ENCODE measurements at regions not wholly inside any gene's neighbourhood (a gene's known extent, or its start where the extent isn't known, plus 50 kb on each side); places are given as distances from the start of the nearest gene placed in this dataset.

DNA sequence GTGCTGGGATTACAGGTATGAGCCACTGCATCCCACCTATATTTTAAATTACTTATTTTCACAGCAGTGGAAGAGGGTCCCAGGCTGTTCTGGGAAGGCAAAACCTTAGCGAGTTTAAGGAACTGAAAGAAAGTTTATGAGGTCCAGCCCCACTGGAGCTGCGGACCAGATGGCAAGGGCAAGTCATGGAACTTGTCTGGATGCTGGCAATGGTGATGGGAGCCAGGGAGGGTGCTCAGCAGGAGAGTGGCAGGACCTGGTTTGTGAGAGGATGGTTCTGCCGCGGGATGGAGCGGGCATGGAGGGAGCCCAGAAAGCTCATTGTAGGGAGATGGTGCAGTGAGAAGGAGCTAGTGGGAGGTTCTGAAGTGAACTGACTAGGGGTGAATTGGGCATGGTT lies 50.6 kb upstream of the SLC45A1 start:
- no peak for DNase-seq

DNA sequence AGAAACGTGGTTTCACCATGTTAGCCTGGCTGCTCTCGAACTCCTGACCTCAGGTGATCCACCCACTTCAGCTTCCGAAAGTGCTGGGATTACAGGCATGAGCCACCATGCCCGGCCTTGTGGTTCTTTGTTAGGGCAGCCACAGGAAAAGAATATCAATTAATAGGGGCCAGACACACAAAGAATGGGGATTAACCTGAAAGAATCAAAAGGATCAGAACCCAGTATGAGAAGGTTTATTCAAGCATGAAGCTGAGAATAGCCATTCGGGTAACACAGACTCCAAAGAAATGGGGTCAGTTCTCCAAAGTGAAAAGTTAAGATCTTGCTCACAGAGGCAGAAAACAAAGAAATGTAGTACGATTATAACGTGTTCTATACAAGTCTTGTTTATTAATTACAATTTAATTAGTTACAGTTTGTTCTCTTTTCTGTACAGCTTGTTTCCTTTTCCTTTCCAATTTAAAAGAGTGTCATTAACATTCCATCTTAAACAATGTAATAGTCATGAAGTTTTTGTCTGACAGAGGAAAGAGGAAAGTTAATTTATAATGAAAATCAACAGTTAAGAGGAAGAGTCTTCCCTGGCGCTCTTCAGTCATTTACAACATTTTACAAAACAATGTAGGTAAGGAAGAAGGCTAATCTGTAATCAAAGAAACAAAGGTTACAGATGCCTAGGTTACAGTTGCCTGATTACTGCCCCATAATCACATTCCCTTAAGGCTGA lies 51.3 kb upstream of the SLC45A1 start:
- DNase-seq: no peak

DNA sequence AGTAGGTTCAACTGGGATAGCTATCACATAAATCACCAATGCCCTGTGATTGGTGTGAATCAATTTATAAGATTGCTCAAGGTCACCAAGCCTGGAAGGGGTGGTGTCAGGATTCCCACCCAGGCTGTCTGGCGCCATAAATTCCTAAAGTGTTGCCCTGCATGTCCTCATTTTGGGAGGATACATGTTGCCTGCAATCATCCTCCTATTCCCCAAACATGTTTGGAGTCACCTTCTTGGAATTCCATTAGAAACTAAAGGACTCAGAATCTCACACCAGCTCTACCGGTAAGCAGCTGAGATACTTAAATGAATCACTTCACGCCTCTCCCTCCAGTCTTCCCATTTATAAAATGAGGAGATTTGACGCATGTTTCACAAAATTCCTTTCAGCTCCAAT lies 54.1 kb upstream of the SLC45A1 start:
- DNase-seq: peak; percentile 28

DNA sequence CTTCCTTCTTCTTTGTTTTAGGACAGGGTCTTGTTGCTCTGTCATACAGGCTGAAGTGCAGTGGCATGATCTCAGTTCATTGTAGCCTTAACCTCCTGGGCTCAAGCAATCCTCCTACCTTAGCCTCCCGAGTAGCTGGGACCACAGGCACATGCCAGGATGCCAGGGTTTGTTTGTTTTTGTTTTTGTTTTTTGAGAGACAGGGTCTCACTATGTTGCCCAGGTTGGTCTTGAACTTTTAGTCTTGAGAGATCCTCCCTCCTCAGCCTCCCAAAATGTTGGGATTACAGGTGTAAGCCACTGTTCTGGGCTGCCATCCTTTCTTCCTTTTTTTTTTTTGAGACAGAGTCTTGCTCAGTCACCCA lies 56.5 kb upstream of the SLC45A1 start:
- DNase-seq: no peak

DNA sequence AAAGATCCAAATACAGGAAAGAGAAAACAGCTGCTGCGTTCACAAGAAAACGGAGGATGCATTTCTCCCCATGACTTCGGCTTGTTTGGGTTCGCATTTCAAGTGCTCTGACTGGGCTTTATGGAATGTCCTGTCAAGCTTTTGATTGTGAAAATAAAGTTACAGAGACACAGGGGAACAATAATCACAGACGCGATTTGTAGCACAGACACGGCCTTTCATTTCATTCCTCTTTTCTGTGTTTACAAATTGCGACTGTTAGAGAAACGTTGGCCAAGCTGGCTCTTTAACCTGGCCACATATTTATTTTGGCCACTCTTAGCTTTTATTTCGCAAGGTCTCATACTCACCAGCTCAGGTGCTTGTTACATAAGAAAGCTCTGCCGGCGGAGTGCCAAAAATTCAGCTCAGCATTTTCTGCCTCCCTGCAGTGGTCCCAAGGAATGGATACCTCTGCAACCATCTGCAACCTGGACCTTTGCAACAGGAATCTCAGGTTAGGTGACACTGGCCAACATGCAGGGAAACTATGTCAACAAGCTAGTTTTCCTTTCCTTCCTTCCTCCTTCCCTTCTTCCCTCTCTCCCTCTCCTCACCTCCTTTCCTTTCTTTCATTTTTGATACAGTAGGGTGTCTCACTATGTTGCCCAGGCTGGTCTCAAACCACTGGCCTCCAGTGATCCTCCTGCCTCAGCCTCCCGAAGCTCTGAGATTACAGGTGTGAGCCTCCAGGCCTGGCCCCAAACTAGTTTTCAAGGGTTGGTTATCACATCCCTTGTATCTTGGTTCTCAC lies 58.2 kb upstream of the SLC45A1 start:
- peak; percentile 62 for DNase-seq

DNA sequence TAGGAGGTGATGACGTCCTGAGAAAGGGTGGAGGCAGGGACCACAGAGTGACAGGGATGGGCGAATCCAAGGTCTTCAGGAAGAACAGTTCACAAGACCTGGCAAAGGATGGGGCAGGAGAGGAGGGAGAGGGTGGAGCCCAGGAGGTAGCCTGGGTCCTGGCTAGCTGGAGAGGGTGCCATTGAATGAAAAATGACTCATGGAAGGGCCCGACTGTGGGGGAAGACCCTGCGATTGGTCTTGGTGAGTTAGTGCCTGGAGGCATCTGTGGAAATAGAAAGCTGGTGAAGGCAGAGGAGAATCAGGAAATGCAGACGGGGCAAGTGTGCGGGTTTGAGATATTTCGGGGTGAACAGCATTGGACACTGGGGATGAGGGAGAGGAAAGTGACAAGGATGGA lies 60.3 kb upstream of the SLC45A1 start:
- DNase-seq: no peak

DNA sequence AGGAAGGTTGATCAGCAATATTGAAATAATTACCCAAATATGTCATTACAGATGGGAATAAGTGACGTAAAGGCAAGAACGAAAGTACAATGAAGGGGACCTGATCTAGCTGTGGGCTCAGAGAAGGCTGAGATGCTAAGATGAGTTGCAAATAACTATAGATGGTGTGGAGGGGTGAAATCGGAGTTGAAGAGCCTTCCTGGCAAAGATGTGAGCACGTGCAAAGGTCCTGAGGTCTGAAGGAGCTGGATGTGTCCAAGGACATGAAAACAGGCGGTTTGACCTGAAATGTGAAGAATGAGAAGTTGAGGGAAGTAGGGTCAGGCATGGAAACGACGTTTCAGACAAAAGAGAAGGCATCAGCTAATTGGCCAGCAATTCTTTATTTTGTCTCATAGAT lies 61.6 kb upstream of the SLC45A1 start:
- no peak for DNase-seq

DNA sequence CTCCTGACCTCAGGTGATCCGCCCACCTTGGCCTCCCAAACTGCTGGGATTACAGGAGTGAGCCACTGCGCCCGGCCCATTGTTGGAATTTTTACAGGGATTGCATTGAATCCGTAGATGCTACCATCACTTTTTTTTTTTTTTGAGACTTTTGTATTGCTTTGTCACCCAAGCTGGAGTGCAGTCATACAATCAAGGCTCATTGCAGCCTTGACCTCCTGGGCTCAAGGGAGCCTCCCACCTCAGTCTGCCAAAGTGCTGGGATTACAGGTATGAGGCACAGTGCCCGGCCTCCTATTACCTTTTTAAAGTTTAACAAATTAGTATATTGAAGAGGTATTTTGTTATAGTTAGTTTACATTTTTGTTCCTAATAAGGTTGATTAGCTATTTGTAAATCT lies 62.2 kb upstream of the SLC45A1 start:
- DNase-seq: no peak

DNA sequence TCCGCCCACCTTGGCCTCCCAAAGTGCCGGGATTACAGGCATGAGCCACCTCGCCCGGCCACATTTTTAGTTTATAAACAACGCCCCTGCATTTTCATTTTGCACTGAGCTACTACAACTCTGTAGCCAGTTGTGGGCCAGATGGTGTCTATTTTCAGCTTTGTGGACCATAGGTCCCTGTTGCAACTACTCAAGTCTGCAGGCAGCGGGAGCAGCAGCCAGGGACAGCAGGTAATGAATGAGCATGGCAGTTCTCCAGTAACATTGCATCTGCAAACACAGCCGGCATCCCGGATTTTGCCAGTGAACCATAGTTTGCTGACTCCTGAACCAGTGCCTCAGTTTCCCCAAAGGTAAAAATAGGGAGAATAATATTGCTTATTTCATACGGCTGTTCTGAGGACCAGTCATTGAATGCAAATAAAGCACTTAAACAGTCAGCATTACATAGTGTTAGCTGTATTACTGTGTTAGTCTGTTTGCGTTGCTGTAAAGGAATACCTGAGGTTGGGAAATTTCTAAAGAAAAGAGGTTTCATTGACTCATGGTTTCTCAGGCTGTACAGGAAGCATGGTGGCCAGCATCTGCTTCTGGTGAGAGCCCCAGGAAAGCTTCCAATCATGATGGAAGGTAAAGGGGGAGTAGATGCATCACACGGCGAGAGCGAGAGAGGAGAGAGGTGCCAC lies 65.5 kb upstream of the SLC45A1 start:
- no peak for DNase-seq

DNA sequence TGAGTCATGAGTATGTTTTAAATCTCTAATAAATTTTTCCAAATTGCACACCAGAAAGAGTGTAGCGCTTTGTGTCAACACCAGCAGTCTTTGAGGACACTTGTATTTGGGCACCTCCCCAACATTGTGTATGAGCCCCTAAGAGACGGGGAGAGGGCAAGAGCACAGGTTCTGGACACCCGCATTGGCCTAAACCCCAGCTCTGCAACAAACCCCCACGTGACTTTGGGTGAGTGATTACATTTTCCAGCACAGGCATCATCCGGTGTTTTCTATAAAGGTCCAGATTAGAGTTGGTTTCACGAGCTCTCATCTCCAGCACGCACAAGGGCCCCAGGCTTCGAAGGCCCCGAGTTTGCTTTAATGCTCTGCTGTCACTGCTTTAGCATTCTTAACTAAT lies 66.3 kb upstream of the SLC45A1 start:
- no peak for DNase-seq

DNA sequence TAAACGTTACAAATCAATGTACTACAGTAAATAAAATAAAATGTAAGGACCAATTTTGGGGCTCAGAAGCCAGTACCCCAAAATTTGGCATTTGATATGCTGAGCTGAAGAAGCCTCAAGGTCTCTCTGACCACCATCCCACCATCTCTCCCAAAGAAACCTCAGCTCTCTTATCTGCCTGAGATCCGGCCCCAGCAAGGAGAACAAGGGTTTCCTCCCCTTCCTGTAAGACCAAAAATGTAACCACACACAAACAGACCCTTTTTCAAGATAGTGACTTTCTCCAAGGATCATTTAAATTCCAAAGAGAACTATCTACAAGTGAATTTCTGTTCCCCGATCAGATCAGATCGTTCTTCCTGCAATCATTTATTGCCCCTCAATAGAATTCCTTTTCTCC lies 68.1 kb upstream of the SLC45A1 start:
- DNase-seq: no peak

DNA sequence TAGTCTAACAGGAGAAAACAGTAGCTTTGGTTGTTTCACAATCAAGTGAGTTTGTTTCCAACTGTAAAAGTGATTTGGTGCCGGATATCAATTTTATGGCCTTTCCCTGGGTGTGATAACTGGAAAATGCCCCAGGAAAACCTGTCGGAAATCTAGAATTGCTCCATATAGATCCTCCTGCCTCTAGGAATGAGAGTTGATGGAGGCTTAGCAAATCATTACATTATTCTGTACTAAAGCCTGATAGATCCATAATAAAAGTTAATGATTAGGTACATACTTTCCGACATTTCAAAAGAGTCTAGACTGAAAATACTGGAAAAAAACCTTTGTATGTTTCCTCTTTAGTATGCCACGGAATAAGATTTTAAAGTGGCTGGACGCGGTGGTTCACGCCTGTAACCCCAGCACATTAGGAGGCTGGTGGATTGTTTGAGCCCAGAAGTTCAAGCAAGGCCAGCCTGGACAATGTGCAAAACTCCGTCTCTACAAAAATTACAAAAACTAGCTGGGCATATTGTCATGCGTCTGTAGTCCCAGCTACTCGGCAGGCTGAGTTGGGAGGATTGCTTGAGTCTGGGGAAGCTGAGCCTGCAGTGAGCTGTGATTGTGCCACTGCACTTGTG lies 70.0 kb upstream of the SLC45A1 start:
- no peak for DNase-seq

DNA sequence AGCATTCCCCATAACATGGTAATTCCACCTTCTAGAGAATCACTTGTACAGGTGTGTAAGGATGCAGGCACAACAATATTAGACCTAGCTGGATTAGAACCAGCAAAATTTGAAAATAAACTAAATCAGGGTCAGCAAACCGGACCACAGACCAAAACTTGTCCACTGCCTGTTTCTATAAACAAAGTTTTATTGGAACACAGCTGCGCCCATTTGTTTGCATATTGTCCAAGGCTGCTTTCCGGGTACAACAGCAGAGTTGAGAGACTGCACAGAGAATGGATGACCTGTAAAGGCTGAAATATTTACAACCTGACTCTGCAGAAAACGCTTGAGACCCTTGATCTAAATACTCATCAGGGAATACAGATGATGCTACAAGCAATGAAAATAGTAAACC lies 73.6 kb upstream of the SLC45A1 start:
- DNase-seq: no peak

DNA sequence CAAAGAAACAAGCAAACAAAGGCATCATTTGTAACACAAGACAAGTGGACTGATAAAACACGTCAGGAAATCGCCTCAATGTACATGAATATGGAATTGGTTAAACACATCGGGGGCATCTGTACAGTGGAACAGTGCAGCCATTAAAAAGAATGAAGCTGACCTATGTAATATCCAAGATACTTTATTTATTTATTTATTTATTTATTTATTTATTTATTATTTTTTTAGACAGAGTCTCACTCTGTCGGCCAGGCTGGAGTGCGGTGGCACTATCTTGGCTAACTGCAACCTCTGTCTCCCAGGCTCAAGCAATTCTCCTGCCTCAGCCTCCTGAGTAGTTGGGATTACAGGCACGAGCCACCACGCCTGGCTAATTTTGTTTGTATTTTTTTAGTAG lies 75.4 kb upstream of the SLC45A1 start:
- DNase-seq: no peak

DNA sequence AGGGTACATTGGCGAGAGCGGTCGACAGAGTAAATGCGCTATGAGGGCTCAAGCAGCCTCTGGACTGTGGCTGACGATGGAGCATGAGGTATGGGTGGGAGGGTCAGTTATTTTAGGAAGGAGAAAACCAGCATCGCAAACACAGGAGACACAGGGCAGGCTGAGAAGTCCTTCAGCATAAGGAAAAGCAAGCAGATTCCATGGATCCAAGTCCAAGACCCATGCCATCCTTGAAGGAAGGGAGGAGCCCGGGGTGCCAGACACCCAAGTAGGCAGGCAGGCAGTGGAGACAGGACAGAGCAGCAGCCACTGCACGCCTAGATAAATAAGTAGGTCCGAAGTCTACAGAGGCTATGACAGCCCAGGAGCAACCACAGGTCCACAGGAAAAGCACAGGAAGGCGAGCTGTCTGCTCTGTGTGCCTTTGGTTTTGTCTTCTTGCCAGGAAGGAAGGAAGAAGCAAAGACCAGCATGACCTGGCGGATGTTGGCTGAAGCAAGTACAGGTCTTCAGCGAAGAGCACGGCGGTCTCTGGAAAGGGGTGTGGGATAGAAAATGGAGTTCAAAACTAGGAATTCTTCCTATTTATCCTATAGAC lies 76.4 kb upstream of the SLC45A1 start:
- no peak for DNase-seq

DNA sequence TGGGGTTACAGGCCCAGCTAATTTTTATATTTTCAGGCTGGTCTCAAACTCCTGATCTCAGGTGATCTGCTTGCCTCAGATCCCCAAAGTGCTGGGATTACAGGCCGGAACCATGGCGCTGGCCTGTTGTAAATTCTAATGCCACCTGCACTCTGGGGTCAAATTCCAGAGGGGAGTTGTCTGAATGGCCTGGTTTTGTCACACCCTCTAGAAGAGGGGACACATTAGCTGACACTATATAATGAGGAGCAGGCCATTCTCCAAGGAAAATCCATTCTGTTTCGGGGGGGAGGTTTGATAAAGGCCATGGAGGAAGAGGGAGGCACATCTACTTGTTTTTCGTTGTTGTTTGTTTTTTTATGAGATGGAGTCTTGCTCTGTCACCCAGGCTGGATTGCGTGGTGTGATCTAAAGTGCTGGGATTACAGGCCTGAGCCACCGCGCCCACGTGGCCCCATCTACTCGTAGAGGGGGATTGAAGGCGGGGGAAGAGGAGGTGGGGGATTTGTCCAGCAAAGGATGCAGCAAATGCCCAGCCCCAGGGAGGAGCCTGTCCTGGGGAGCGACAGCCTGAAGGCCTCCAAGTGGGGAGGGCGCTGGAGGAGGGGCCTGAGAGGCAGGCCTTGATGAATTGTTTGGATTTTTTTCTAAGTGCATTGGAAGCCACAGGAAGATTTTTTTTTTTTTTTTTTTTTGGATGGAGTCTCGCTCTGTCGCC lies 78.4 kb upstream of the SLC45A1 start:
- DNase-seq: no peak

DNA sequence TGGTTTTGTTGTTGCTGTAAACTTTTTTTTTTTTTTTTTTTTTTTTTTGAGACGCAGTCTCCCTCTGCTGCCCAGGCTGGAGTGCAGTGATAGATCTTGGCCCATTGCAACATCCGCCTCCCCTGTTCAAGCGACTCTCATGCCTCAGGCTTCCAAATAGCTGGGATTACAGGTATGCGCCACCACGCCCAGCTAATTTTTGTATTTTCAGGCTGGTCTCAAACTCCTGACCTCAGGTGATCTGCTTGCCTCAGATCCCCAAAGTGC lies 78.9 kb upstream of the SLC45A1 start:
- peak; percentile 49 for DNase-seq

DNA sequence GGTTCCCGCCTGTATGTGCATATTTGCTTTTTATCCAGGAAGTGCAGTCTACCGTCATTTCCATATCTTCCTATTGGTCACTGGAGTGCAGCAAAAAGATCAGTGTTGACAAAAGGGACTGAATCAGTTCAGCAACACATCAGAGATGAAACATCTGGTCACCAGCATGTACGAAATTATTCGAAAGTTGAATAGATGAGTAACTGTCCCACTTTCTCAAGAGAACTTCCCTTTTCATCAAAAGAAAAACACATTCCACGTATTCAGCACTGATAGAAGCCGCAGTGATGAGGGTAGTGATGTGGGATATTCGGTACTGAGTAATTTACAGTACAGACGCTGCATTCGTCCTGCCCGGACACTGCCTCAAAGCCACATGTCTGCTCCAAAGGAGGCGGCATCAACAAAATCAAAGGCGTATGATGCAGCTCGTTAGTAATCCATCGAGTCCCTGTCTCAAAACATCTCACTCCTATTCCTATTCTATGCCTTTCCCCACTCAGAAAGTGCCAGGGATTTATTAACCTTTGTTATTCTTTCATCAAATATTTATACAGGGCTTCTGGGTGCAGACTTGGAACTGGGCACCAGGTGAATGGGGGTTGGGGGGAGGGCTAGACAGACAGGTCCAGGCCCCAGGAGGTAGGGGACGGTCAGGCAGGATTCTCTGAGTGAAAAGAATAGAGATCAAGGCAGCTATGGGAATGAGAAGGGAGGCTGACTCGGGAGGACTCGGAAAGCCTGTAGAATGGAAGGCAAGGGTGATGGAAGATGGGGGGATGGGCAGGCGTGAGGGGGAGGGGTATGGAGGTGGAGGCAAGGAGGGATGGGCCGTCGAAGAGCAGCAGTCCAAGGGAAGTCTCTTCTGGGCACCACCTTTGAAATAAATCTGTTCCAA lies 79.5 kb upstream of the SLC45A1 start:
- DNase-seq: peak; percentile 92

DNA sequence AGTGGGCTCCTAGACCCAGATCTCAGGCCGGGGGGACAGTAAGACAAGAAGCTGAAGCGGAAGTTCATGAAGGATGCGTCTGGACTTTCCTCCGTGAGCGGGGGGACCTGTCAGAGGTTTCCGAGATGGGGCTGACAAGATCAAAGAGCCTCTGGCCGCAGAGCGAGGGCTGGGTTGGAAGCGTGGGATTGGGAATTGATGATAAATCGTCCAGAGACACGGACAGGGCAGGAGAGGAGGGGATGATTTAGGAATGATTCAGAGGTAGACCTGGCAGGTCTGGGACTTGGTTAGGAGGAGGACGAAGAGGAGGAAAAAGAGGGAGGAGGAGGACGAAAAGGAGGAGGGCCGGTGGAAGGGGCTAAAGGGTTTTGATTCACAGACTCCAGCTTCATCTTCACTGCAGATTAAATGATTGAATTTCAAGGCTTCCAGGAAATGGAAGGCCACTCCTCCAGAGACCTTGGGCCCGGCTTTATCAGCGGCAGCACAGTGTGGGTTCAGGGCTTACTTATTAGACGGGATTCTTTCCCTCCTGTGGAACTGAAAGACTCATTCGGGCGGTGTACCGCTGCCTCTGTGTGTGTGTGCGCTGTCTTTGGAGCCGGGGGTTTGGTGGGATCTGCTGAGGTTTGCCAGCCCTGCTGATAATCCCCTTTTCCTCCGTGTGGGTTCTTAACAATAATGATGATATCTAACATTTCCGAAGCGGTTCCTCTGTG lies 85.7 kb upstream of the SLC45A1 start:
- no peak for DNase-seq

DNA sequence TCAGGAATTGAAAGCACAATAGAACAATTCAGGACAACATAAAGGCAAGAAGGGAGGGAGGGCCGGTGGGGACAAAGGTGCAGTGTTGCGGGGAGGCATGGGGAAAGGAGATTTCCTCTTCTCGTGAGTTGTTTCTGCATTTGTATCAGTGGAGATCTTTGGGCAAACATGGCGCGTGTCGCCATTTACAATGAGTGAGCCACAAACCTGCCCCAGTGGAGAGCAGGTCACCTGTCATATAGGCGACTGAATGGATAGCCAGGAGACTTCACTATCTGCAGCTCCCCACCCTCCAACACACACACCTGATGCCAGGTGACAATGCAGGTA lies 87.7 kb upstream of the SLC45A1 start:
- DNase-seq: no peak

DNA sequence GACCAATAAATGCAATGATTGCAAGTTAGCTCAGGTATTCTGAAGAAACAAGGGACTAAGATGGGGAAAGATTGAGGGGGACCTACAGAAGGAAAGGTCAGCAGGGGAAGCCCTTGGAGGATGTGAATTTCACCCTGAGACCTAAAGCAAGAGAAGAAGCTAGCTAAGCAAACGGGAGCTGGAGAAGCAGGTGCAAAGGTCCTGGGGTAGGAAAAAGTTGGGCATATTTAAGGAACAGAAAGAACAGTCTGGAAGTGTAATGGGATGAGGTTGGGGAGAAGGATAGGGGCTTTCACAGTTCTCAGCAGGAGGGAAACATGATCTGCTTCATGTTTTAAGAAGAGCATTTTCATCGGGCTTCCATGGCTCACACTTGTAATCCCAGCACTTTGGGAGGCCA lies 89.7 kb upstream of the SLC45A1 start:
- no peak for DNase-seq

All from fibroblast of skin of abdomen (primary cell).